Calu3 (cell line): ENCODE measurements at regions not wholly inside any gene's neighbourhood (a gene's known extent, or its start where the extent isn't known, plus 50 kb on each side); places are given as distances from the start of the nearest gene placed in this dataset.

Source experiments
- BruUV-seq: library from RNA; stranded (reverse); fragments of 400-500 nt; replicated peaks from 2 replicates; lab custom pipeline; 2021; lab: Mats Ljungman, UMichigan
- CTCF ChIA-PET: fragments of 300-600 bp; sonication (Branson Sonifier 250); formaldehyde crosslinking; loops from one replicate; lab custom pipeline; 2022; ENCODE audit warnings: antibody characterized with exemption; lab: Charles Lee
- DNase-seq: peaks from one replicate; pipeline ENCODE4 v3.0.0; 2022
- H3K27ac Mint-ChIP-seq: one replicate; pipeline ENCODE4 v1.8.0; 2022; ENCODE audit warnings: mixed read lengths; ENCODE audit not compliant: unreplicated experiment
- H3K27me3 Mint-ChIP-seq: one replicate; pipeline ENCODE4 v1.8.0; 2022; ENCODE audit warnings: mixed read lengths; ENCODE audit not compliant: unreplicated experiment
- H3K36me3 Mint-ChIP-seq: one replicate; pipeline ENCODE4 v1.8.0; 2022; ENCODE audit warnings: mild to moderate bottlenecking, moderate library complexity, mixed read lengths; ENCODE audit not compliant: insufficient read depth, unreplicated experiment
- H3K4me1 Mint-ChIP-seq: one replicate; pipeline ENCODE4 v1.8.0; 2022; ENCODE audit warnings: mild to moderate bottlenecking, low read depth, mixed read lengths; ENCODE audit not compliant: unreplicated experiment
- H3K4me3 Mint-ChIP-seq: one replicate; pipeline ENCODE4 v1.8.0; 2022; ENCODE audit warnings: mild to moderate bottlenecking, low read depth, moderate library complexity, mixed read lengths; ENCODE audit not compliant: unreplicated experiment
- H3K9me3 Mint-ChIP-seq: one replicate; pipeline ENCODE4 v1.8.0; 2022; ENCODE audit warnings: low read depth, mixed read lengths; ENCODE audit not compliant: unreplicated experiment
- intact Hi-C: fragments of 100-400 bp; cut with micrococcal nuclease; formaldehyde crosslinking; loops from one replicate; pipeline ENCODE4 v1.10.0; 2022; ENCODE audit not compliant: unreplicated experiment
- TF ChIP-seq, protein P1 (sequence below): fragments of 200-600 bp; IDR thresholded peaks from one replicate; pipeline ENCODE4 v1.8.0; 2022; ENCODE audit warnings: antibody characterized with exemption; ENCODE audit not compliant: unreplicated experiment

DNA sequence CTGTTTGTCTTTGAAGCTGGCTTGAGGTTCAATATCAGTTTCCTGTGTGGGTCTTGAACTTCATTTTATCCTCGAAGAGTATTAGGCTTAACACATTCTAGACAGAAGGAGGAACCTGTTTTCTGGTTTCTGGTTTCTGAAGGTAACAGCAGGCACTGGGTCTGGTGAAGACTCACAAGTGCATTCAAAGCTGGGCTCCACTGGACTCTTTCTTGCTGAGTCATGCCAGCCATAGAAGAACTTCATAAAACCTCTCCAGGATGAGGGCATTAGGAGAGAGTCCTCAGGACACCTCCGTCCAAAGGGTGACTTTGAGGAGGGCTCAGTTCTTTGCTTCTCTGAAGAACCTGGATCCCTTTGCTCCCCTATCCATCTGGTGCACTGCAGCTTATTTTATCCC is 668.6 kb upstream of the SLC10A2 start:
- intact Hi-C loops, result no loop called here
- Mint-ChIP-seq H3K27me3 (no peaks in the 10 kb centered on the region), H3K36me3 (no peaks in the 10 kb centered on the region), H3K4me1 (no peaks in the 10 kb centered on the region), H3K4me3 (no peak overlapping the region), H3K27ac (no peak overlapping the region), H3K9me3 (no peaks in the 10 kb centered on the region)
- BruUV-seq, result no TSS peak
- TF ChIP-seq, protein P1, sequence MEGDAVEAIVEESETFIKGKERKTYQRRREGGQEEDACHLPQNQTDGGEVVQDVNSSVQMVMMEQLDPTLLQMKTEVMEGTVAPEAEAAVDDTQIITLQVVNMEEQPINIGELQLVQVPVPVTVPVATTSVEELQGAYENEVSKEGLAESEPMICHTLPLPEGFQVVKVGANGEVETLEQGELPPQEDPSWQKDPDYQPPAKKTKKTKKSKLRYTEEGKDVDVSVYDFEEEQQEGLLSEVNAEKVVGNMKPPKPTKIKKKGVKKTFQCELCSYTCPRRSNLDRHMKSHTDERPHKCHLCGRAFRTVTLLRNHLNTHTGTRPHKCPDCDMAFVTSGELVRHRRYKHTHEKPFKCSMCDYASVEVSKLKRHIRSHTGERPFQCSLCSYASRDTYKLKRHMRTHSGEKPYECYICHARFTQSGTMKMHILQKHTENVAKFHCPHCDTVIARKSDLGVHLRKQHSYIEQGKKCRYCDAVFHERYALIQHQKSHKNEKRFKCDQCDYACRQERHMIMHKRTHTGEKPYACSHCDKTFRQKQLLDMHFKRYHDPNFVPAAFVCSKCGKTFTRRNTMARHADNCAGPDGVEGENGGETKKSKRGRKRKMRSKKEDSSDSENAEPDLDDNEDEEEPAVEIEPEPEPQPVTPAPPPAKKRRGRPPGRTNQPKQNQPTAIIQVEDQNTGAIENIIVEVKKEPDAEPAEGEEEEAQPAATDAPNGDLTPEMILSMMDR, result no peak
- no peak for DNase-seq
- CTCF ChIA-PET, result no interaction called here

DNA sequence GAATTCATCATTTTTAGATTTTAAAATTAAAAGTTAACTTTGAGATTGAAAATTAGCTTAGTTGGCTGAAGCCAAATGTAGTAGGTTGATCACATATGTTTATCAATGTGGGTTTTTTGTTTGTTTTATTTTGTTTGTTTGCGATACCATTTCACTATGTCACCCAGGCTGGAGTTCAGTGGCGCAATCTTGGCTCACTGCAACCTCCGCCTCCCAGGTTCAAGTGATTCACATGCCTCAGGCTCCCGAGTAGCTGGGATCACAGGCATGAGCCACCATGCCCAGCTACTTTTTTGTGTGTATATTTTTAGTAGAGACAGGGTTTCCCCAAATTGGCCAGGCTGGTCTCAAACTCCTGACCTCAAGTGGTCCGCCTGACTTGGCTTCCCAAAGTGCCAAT is 665.7 kb upstream of the SLC10A2 start:
- H3K9me3 Mint-ChIP-seq, result no peaks in the 10 kb centered on the region
- CTCF ChIA-PET, result no interaction called here
- BruUV-seq, result no TSS peak
- H3K36me3 Mint-ChIP-seq, result no peaks in the 10 kb centered on the region
- TF ChIP-seq, protein P1, result no peak
- H3K27ac Mint-ChIP-seq, result no peak overlapping the region
- no peak for DNase-seq
- H3K4me3 Mint-ChIP-seq, result no peak overlapping the region
- no peaks in the 10 kb centered on the region for H3K4me1 Mint-ChIP-seq
- intact Hi-C loops, result no loop called here
- no peaks in the 10 kb centered on the region for H3K27me3 Mint-ChIP-seq

DNA sequence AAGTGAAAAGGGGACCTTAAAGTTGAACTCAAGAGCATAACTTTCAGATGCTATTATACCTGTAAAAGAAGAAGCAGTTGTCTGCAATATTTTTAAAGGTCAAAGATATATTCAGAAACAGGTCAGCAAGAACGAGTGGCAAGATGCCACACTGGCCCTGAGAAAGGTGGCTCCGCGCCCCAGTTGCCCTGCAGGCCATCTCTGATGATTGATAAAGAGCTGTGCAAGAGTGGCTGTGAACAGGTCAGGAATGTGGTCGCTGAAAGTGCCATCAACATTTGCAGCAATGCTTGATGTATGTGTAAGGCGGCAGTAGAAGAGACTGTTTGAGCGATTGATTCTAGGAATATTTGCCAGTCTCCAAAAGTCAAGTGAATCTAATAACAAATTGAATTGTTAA is 664.2 kb upstream of the SLC10A2 start:
- no peaks in the 10 kb centered on the region for H3K4me1 Mint-ChIP-seq
- H3K4me3 Mint-ChIP-seq, result no peak overlapping the region
- CTCF ChIA-PET, result no interaction called here
- intact Hi-C loops, result no loop called here
- H3K27ac Mint-ChIP-seq, result no peak overlapping the region
- no peaks in the 10 kb centered on the region for H3K27me3 Mint-ChIP-seq
- no peak for DNase-seq
- BruUV-seq, result no TSS peak
- TF ChIP-seq, protein P1, result no peak
- H3K36me3 Mint-ChIP-seq, result no peaks in the 10 kb centered on the region
- H3K9me3 Mint-ChIP-seq, result no peaks in the 10 kb centered on the region

DNA sequence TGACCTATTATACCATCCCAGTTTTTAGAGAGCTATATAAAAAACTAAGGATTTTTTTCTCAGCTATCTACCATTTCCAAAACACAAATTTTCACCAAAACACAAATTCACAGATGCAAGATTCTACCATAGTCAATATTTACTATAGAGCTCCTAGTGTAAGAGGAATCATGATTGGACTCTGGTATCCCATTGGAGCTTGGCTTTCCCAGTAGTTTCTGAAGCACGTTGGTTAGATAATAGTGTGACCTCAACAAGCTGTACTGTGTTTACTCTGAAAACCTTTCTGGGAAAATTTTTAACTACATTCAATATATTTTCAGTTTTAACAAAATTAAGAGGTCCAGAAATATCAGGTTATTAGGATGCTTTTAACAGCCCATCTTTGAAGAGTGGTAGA is 660.6 kb upstream of the SLC10A2 start:
- no peaks in the 10 kb centered on the region for H3K36me3 Mint-ChIP-seq
- no peak for DNase-seq
- TF ChIP-seq, protein P1, result no peak
- intact Hi-C loops, result no loop called here
- H3K27ac Mint-ChIP-seq, result no peak overlapping the region
- peaks cover 3% of the 10 kb centered on the region for H3K9me3 Mint-ChIP-seq
- no TSS peak for BruUV-seq
- CTCF ChIA-PET, result no interaction called here
- H3K27me3 Mint-ChIP-seq, result no peaks in the 10 kb centered on the region
- no peaks in the 10 kb centered on the region for H3K4me1 Mint-ChIP-seq
- H3K4me3 Mint-ChIP-seq, result no peak overlapping the region

DNA sequence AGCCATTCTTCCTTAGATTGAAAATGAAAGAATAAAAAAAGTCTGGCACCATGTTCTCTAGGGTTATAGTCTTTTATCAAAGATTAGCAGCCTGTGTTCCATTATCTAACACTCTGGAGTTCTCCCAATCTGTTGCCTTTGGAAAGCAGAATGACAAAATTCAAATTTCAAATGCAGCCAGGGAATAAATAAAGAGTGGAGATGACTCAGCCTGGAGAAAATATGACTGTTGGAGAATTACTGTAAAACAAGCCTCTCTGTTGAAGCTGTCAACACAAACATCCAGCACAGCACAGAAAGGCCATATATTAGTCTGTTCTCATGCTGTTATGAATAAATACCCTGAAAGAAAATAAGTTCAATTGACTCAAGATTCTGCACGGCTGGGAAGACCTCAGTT is 650.5 kb upstream of the SLC10A2 start:
- DNase-seq, result no peak
- TF ChIP-seq, protein P1, result no peak
- no peaks in the 10 kb centered on the region for H3K9me3 Mint-ChIP-seq
- CTCF ChIA-PET, result no interaction called here
- H3K27ac Mint-ChIP-seq, result no peak overlapping the region
- intact Hi-C loops, result no loop called here
- no peaks in the 10 kb centered on the region for H3K4me1 Mint-ChIP-seq
- H3K36me3 Mint-ChIP-seq, result no peaks in the 10 kb centered on the region
- no TSS peak for BruUV-seq
- no peaks in the 10 kb centered on the region for H3K27me3 Mint-ChIP-seq
- H3K4me3 Mint-ChIP-seq, result no peak overlapping the region
